HEK293 (cell line): ENCODE measurements at regions not wholly inside any gene's neighbourhood (a gene's known extent, or its start where the extent isn't known, plus 50 kb on each side); places are given as distances from the start of the nearest gene placed in this dataset.

Experiments
- CTCF ChIP-seq: fragments of 450-650 bp; formaldehyde crosslinking; IDR thresholded peaks from 2 replicates; pipeline ENCODE4 v1.5.1; 2016; ENCODE audit warnings: missing biosample characterization, missing genetic modification characterization
- PBX3 ChIP-seq: sonication (generic); formaldehyde crosslinking; IDR thresholded peaks from 2 replicates; pipeline ENCODE4 v1.8.1; 2022; ENCODE audit warnings: mild to moderate bottlenecking, moderate library complexity, missing genetic modification reagents
- REPIN1 ChIP-seq: fragments of 450-650 bp; formaldehyde crosslinking; IDR thresholded peaks from 2 replicates; pipeline ENCODE4 v1.5.1; 2017; ENCODE audit warnings: missing biosample characterization, missing genetic modification characterization, low read depth
- SALL2 ChIP-seq: fragments of 450-650 bp; formaldehyde crosslinking; IDR thresholded peaks from 2 replicates; pipeline ENCODE4 v1.5.0; 2017; ENCODE audit warnings: missing biosample characterization, mild to moderate bottlenecking, missing genetic modification characterization, borderline replicate concordance
- YY2 ChIP-seq: fragments of 450-650 bp; formaldehyde crosslinking; IDR thresholded peaks from 2 replicates; pipeline ENCODE4 v1.5.1; 2016; ENCODE audit warnings: missing biosample characterization, missing genetic modification characterization
- ZNF138 ChIP-seq: fragments of 450-650 bp; formaldehyde crosslinking; IDR thresholded peaks from 2 replicates; pipeline ENCODE4 v1.5.1; 2016; ENCODE audit warnings: missing biosample characterization, missing genetic modification characterization, borderline replicate concordance
- ZNF140 ChIP-seq: fragments of 450-650 bp; formaldehyde crosslinking; IDR thresholded peaks from 2 replicates; pipeline ENCODE4 v1.5.1; 2016; ENCODE audit warnings: missing biosample characterization, missing genetic modification characterization
- ZNF221 ChIP-seq: fragments of 450-650 bp; formaldehyde crosslinking; IDR thresholded peaks from 2 replicates; pipeline ENCODE4 v1.5.1; 2017; ENCODE audit warnings: missing biosample characterization, missing genetic modification characterization, borderline replicate concordance
- ZNF280D ChIP-seq: fragments of 450-650 bp; formaldehyde crosslinking; IDR thresholded peaks from 2 replicates; pipeline ENCODE4 v1.5.1; 2016; ENCODE audit warnings: missing biosample characterization, missing genetic modification characterization
- ZNF449 ChIP-seq: fragments of 450-650 bp; formaldehyde crosslinking; IDR thresholded peaks from 2 replicates; pipeline ENCODE4 v1.5.1; 2017; ENCODE audit warnings: missing biosample characterization, mild to moderate bottlenecking, missing genetic modification characterization, moderate library complexity
- ZNF513 ChIP-seq: fragments of 450-650 bp; IDR thresholded peaks from 2 replicates; pipeline ENCODE4 v1.5.1; 2018; ENCODE audit warnings: missing biosample characterization, missing genetic modification characterization
- ZNF639 ChIP-seq: fragments of 450-650 bp; formaldehyde crosslinking; IDR thresholded peaks from 2 replicates; pipeline ENCODE4 v1.5.1; 2016; ENCODE audit warnings: missing biosample characterization, missing genetic modification characterization

GRCh38 chr1:81613803-81614202 lies 186.9 kb upstream of the ADGRL2 start:
- TF ChIP-seq ZNF140 (tag by site-specific recombination) (no peak), ZNF138 (tag by site-specific recombination) (no peak), ZNF449 (tag by site-specific recombination) (no peak), CTCF (tag by site-specific recombination) (no peak), YY2 (tag by site-specific recombination) (no peak), ZNF639 (tag by site-specific recombination) (no peak), ZNF280D (no peak), REPIN1 (no peak), ZNF513 (tag by site-specific recombination) (no peak), ZNF221 (tag by site-specific recombination) (no peak), SALL2 (no peak), PBX3 (CRISPR knock-in tag) (no peak)
